Right lobe of liver (tissue), 4 donors: ENCODE measurements at regions not wholly inside any gene's neighbourhood (a gene's known extent, or its start where the extent isn't known, plus 50 kb on each side); places are given as distances from the start of the nearest gene placed in this dataset.

Experiments used
- CTCF ChIP-seq, 4 donors: fragments of 200-600 bp in 3 of 4; fragments of 450-650 bp in 1 of 4; IDR thresholded peaks; one replicate each; pipeline versions ENCODE4 v1.5.1 to v1.8.0; 2016 to 2022; ENCODE audit warnings: antibody characterized with exemption in 4 of 4, mild to moderate bottlenecking in 2 of 4
- POLR2A ChIP-seq: fragments of 450-650 bp; IDR thresholded peaks from one replicate; pipeline ENCODE4 v1.6.1; 2017; ENCODE audit warnings: antibody characterized with exemption, mild to moderate bottlenecking
- donor health status: DM: no; HTN: no; CAD: no.
- donor health status: DM: no; HTN: no; CAD: no.
- donor health status: DM: no; HTN: yes; CAD: no.

DNA sequence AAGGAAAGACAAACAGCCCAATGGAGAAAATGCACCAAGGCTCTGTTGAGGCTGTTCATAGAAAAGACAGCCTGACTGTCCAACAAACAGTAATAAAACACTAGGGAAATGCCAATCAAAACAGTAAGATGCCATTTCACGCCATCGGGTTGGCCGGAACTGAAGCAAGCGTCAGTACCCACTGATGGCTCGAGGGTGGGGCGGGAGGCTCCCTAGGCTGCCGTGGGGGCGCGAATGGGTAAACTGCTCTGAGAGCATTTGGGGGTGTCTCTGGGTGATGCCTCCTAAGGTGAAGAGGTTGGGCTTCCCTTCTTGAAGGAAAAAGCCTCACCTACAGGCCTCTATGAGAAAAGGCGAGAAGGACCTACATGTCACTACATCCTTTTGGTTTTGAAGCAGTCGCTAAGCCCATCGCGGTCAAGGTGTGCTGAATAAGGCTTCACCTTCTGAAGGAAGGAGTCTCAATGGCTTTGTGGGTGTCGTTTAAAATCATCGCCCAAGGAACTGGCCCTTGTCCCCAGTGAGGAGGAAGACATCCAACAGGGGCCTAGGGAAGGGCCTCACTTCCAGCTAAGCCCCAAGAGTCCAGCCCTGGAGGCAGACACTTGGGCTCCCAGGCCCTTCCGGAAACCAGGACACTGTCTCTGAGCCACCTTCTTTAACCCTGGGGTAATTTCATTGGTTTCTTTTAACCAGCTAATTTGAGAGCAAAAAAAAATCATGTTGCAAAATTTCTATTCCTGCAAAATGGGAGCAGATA is 98.5 kb upstream of the PPP2R2D start:
- TF ChIP-seq POLR2A: no peak
- no peak for TF ChIP-seq CTCF (IDR thresholded peaks at IDR 0.05)
